Stomach (tissue), 8 donors: ENCODE measurements at regions not wholly inside any gene's neighbourhood (a gene's known extent, or its start where the extent isn't known, plus 50 kb on each side); places are given as distances from the start of the nearest gene placed in this dataset.

Experiments used
- DNase-seq, 2 donors: peaks; one replicate each; pipeline versions ENCODE4 v3.0.0 to v3.0.0-alpha.2; 2013 to 2019
- H3K27ac ChIP-seq, 5 donors: fragments of 200-600 bp in 4 of 5; sonication (generic) in 4 of 5; one replicate each; pipeline ENCODE4 v1.5.1; 2013 to 2019; ENCODE audit warnings: mild to moderate bottlenecking in 1 of 5, moderate library complexity in 1 of 5
- H3K27me3 ChIP-seq, 3 donors: fragments of 200-600 bp; sonication (generic); one replicate each; pipeline ENCODE4 v1.5.1; 2017 to 2019; ENCODE audit warnings: mixed run types in 1 of 3
- H3K36me3 ChIP-seq, 4 donors: fragments of 200-600 bp; sonication (generic); 1 replicate in 3 of 4; 2 replicates in 1 of 4; pipeline ENCODE4 v1.5.1; 2016 to 2019
- H3K4me1 ChIP-seq, 4 donors: fragments of 200-600 bp; sonication (generic); one replicate each; pipeline ENCODE4 v1.5.1; 2016 to 2019
- H3K4me3 ChIP-seq, 4 donors: fragments of 200-600 bp; sonication (generic) in 3 of 4; one replicate each; pipeline ENCODE4 v1.5.1; 2016 to 2019; ENCODE audit warnings: mild to moderate bottlenecking in 1 of 4
- H3K9me3 ChIP-seq, 4 donors: fragments of 200-600 bp; sonication (generic); one replicate each; pipeline ENCODE4 v1.5.1; 2016 to 2019
- EP300 ChIP-seq: sonication (generic); formaldehyde crosslinking; IDR thresholded peaks from one replicate; pipeline ENCODE4 v1.6.1; 2017; ENCODE audit warnings: antibody characterized with exemption
- POLR2A ChIP-seq, 4 donors: fragments of 450-650 bp; IDR thresholded peaks; one replicate each; pipeline ENCODE4 v1.6.1; 2016; ENCODE audit warnings: antibody characterized with exemption in 4 of 4, control low read depth in 2 of 4, mild to moderate bottlenecking in 1 of 4, moderate library complexity in 1 of 4
- POLR2AphosphoS5 ChIP-seq, 3 donors: sonication (generic); formaldehyde crosslinking; IDR thresholded peaks; one replicate each; pipeline ENCODE4 v1.6.1; 2016; ENCODE audit warnings: antibody characterized with exemption in 3 of 3
- WGBS, 5 donors: extraction: QIAGEN DNeasy Blood & Tissue Kit in 3 of 5; methylation state at CpG; one replicate each; pipeline versions ENCODE4 v1.1.5 to v1.1.7; 2013 to 2018; 5-methylcytosine and 5-hydroxymethylcytosine counted together
- intact Hi-C: fragments of 100-400 bp; cut with DNase I; formaldehyde crosslinking; loops from one replicate; pipeline ENCODE4 v1.15.1; 2023; ENCODE audit warnings: low total_unique reads
- TF ChIP-seq, protein P1 (sequence below), 7 experiments: fragments of 450-650 bp in 4 of 7; fragments of 200-600 bp in 3 of 7; sonication (generic) in 3 of 7; IDR thresholded peaks; one replicate each; pipeline ENCODE4 v1.5.1; 2016 to 2019; ENCODE audit warnings: antibody characterized with exemption in 7 of 7, control low read depth in 2 of 7, mild to moderate bottlenecking in 1 of 7
- donor health status: healthy with polysubstance abuse.
- donor health status: Bipolar disorder and iron deficiency.
- donor health status: healthy.

DNA sequence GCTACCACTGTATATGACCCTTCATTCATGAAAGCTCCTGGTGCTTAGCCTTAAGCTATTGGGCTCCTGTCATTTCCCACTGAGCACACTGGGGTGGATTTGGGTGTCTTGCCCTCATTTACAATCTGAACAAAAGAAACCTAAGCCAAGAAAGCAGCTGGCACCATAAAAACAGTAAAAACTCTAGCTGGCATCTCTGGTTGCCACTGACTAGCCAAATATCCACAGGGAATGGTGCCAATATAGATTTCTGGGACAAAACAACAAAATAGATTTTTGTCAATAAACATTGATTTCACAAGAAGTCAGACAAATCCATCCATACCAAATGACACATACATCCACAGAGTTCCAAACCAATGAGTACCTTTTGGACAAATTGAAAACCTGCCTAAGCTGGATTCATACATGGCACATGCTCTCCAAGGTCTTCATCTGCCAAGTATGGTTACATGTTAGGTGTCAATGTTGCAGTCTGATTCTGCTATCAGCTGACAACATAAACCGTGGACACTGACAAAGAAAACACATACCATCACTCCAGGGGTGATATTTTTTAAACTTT lies 1081.5 kb upstream of the ZEB2 start:
- TF ChIP-seq, protein P1, sequence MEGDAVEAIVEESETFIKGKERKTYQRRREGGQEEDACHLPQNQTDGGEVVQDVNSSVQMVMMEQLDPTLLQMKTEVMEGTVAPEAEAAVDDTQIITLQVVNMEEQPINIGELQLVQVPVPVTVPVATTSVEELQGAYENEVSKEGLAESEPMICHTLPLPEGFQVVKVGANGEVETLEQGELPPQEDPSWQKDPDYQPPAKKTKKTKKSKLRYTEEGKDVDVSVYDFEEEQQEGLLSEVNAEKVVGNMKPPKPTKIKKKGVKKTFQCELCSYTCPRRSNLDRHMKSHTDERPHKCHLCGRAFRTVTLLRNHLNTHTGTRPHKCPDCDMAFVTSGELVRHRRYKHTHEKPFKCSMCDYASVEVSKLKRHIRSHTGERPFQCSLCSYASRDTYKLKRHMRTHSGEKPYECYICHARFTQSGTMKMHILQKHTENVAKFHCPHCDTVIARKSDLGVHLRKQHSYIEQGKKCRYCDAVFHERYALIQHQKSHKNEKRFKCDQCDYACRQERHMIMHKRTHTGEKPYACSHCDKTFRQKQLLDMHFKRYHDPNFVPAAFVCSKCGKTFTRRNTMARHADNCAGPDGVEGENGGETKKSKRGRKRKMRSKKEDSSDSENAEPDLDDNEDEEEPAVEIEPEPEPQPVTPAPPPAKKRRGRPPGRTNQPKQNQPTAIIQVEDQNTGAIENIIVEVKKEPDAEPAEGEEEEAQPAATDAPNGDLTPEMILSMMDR (IDR thresholded peaks at IDR 0.05), result no peak
- no peak for TF ChIP-seq POLR2AphosphoS5 (IDR thresholded peaks at IDR 0.05)
- no peak for TF ChIP-seq EP300
- TF ChIP-seq POLR2A (IDR thresholded peaks at IDR 0.05), result no peak
- Histone ChIP-seq H3K36me3 (no peaks in the 10 kb centered on the region), H3K4me1 (no peaks in the 10 kb centered on the region), H3K9me3 (no peaks in the 10 kb centered on the region), H3K4me3 (no peak overlapping the region), H3K27ac (no peak overlapping the region), H3K27me3 (no peaks in the 10 kb centered on the region)
- WGBS, 5 donors, result 55 to 77% (median 68%) methylated on average over 1 of the region's 1 CpG
- intact Hi-C loops, result no loop called here
- no peak for DNase-seq

DNA sequence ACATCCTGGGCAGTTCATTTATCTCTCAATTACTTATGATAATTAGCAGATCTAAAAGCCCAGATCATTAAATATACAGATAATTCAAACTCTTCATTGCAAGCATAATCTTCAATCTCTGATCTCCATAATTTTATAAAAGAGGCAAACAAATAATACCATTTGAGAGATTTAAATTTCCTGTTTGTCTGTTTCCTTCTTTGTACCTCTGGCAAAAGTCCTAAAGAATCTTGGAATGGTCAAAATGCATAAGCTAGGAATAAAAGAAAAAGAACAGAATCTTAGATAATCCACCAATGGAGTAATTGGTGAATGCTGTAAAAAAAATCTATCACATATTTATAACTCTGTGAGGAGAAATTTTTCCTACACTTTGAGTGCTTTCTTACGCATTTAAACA lies 1080.9 kb upstream of the ZEB2 start:
- no peaks in the 10 kb centered on the region for H3K4me1 ChIP-seq
- no peak for DNase-seq
- H3K27ac ChIP-seq, result no peak overlapping the region
- H3K27me3 ChIP-seq, result no peaks in the 10 kb centered on the region
- intact Hi-C loops, result no loop called here
- H3K36me3 ChIP-seq, result no peaks in the 10 kb centered on the region
- TF ChIP-seq, protein P1 (IDR thresholded peaks at IDR 0.05), result no peak
- TF ChIP-seq POLR2AphosphoS5 (IDR thresholded peaks at IDR 0.05) (no peak), POLR2A (IDR thresholded peaks at IDR 0.05) (no peak), EP300 (no peak)
- 90 to 97% (median 95%) methylated on average over 1 of the region's 1 CpG for WGBS, 5 donors
- H3K9me3 ChIP-seq, result no peaks in the 10 kb centered on the region
- no peak overlapping the region for H3K4me3 ChIP-seq

DNA sequence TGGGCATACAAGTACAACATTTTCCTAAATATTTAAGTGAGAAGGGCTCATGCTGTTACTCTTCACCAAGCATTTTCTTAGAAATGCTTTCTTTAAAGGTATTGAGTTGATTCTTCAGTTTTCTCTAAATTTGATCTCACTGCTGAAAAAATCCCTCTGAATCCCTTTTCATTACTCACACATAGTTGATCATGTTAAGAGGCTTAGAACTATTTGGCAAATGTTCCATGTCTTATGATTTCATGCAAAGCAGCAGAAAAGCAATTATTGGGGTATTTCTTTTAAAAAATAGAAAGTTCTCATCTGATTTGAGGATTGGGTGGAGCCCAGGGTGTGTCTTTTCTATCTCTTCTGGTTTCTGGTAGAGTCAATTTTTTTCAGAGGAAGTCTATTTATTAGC lies 1079.8 kb upstream of the ZEB2 start:
- DNase-seq, result no peak

DNA sequence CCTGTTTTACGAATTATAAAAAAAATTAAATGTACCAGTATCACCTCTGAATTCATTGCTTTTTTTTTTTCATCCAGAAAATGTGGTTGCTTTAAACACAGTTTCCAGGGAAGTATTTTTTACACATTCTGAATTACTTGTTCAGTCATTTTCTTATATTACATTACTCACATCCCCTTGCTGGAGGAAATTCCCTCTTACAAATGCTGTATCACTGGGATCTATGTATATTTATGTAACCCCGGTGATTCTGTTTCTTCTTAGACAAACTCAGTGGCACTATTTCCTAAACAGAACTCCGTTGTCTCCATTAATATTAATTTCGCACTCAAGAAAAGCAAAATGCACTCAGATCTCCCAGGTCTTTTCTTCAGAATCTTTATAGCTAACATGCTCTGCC lies 1078.5 kb upstream of the ZEB2 start:
- H3K27me3 ChIP-seq, result no peaks in the 10 kb centered on the region
- H3K27ac ChIP-seq, result no peak overlapping the region
- TF ChIP-seq POLR2AphosphoS5 (IDR thresholded peaks at IDR 0.05) (no peak), POLR2A (IDR thresholded peaks at IDR 0.05) (no peak), EP300 (no peak)
- TF ChIP-seq, protein P1 (IDR thresholded peaks at IDR 0.05), result no peak
- no peak overlapping the region for H3K4me3 ChIP-seq
- peaks cover 0 to 6% (median 0%) of the 10 kb centered on the region in 4 donors for H3K4me1 ChIP-seq
- peak in 1 of 2 donors; percentile 8 for DNase-seq
- H3K36me3 ChIP-seq, result no peaks in the 10 kb centered on the region
- H3K9me3 ChIP-seq, result no peaks in the 10 kb centered on the region
- 64 to 84% (median 77%) methylated on average over 4 of the region's 4 CpGs for WGBS, 5 donors
- intact Hi-C loops, result no loop called here

More for the DNA sequence above, 1079.8 kb upstream of the ZEB2 start:
- H3K4me1 ChIP-seq, result no peaks in the 10 kb centered on the region
- H3K27ac ChIP-seq, result no peak overlapping the region
- no peak for TF ChIP-seq EP300
- TF ChIP-seq, protein P1 (IDR thresholded peaks at IDR 0.05), result no peak
- TF ChIP-seq POLR2AphosphoS5 (IDR thresholded peaks at IDR 0.05), result no peak
- no peak for TF ChIP-seq POLR2A (IDR thresholded peaks at IDR 0.05)
- H3K4me3 ChIP-seq, result no peak overlapping the region
- no peaks in the 10 kb centered on the region for H3K27me3 ChIP-seq
- H3K9me3 ChIP-seq, result no peaks in the 10 kb centered on the region
- intact Hi-C loops, result no loop called here
- H3K36me3 ChIP-seq, result no peaks in the 10 kb centered on the region
